ENCODE measurements at regions not wholly inside any gene's neighbourhood (a gene's known extent, or its start where the extent isn't known, plus 50 kb on each side); places are given as distances from the start of the nearest gene placed in this dataset.

- no peak overlapping the region for H3K27ac ChIP-seq (ENCODE audit: insufficient read length, low read depth, low read length)
- no peaks in the 10 kb centered on the region for H3K4me1 ChIP-seq (ENCODE audit: insufficient read depth, low read length)
- H3K4me1 Mint-ChIP-seq = no peaks in the 10 kb centered on the region
- H3K27me3 ChIP-seq (ENCODE audit: insufficient read depth, low read length) = no peaks in the 10 kb centered on the region
- H2AFZ ChIP-seq (ENCODE audit: low read length) = no peak overlapping the region
- no peak overlapping the region for H2BK5ac ChIP-seq (ENCODE audit: insufficient read length, low read length)
- no peaks in the 10 kb centered on the region for H3K79me1 ChIP-seq (ENCODE audit: insufficient read depth, low read depth, low read length, poor library complexity, severe bottlenecking)
- no peak overlapping the region for H3K4me3 Mint-ChIP-seq
- no peak overlapping the region for H2AK5ac ChIP-seq (ENCODE audit: insufficient read length, low read length)
- H4K8ac ChIP-seq (replicated peaks; ENCODE audit: insufficient read length, low read depth, low read length) = no peak overlapping the region
- no peaks in the 10 kb centered on the region for H3K36me3 Mint-ChIP-seq (ENCODE audit: insufficient read depth in 1 of 3, low read depth in 3 of 3)
- H3K9me3 ChIP-seq (ENCODE audit: control insufficient read depth, low read depth, low read length) = no peaks in the 10 kb centered on the region
- no peak overlapping the region for H3T11ph ChIP-seq (ENCODE audit: low read length)
- no peak overlapping the region for H3K4me2 ChIP-seq (ENCODE audit: insufficient read depth, insufficient read length, low read length)
- H3K23me2 ChIP-seq (ENCODE audit: insufficient read length, low read depth, low read length, poor library complexity, severe bottlenecking) = no peaks in the 10 kb centered on the region
- no peak overlapping the region for H2BK15ac ChIP-seq (ENCODE audit: low read depth, low read length)
- no peak overlapping the region for H2BK12ac ChIP-seq (ENCODE audit: insufficient read length, low read depth, low read length)
- no CpG with 5 or more reads among the region's 6 CpGs for WGBS (ENCODE audit: extremely low coverage, insufficient read length, low lambda C conversion rate)
- H4K5ac ChIP-seq (ENCODE audit: insufficient read length, low read depth, low read length) = no peak overlapping the region
- no peak overlapping the region for H3K56ac ChIP-seq (ENCODE audit: insufficient read length, low read depth, low read length)
- no peak overlapping the region for H3K4ac ChIP-seq (ENCODE audit: low read depth, low read length)
- H3K9me3 Mint-ChIP-seq = no peaks in the 10 kb centered on the region
- no peak overlapping the region for H4K91ac ChIP-seq (ENCODE audit: insufficient read length, low read depth, low read length)
- no peak overlapping the region; the same call in 1 of the 2 replicates for H3K14ac ChIP-seq (ENCODE audit: insufficient read depth, low read length)
- no peaks in the 10 kb centered on the region for H3K79me2 ChIP-seq (ENCODE audit: insufficient read depth, low read length)
- no peak for DNase-seq
- no peak overlapping the region for H2BK20ac ChIP-seq (ENCODE audit: low read depth, low read length, poor library complexity, severe bottlenecking)
- H3K9ac ChIP-seq (ENCODE audit: extremely low read depth, insufficient read length, low read length) = no peak overlapping the region
- no peak overlapping the region for H3K18ac ChIP-seq (ENCODE audit: insufficient read length, low read depth, low read length)
- no peak overlapping the region for H2BK120ac ChIP-seq (ENCODE audit: low read depth, low read length, poor library complexity, severe bottlenecking)
- no peak for TF ChIP-seq CTCF (conservative IDR thresholded peaks at IDR 0.05)
- no peaks in the 10 kb centered on the region for H4K20me1 ChIP-seq (ENCODE audit: control insufficient read depth, insufficient read depth, insufficient read length)
- no peak overlapping the region for H3K23ac ChIP-seq (ENCODE audit: insufficient read length, low read depth, low read length)
- no peaks in the 10 kb centered on the region for H3K27me3 Mint-ChIP-seq (ENCODE audit: low read depth)
- H3K27ac Mint-ChIP-seq = no peak overlapping the region
These were observed 1128.5 kb downstream of the TBL1XR1 start for GRCh38 chr3:176068750-176069149.

All from H9 (cell line).